ENCODE measurements at regions not wholly inside any gene's neighbourhood (a gene's known extent, or its start where the extent isn't known, plus 50 kb on each side); places are given as distances from the start of the nearest gene placed in this dataset.
"Not testable (repeated sequence)": the region's sequence is repeated elsewhere in the genome, so short reads cannot be mapped to it uniquely, and the experiment has no call there.

- Histone ChIP-seq H3K4me3 (no peak overlapping the region), H3K27ac (no peak overlapping the region), H3K9me3 (no peaks in the 10 kb centered on the region), H3K36me3 (ENCODE audit: low read depth, missing control alignments) (no peaks in the 10 kb centered on the region), H3K27me3 (no peaks in the 10 kb centered on the region), H3K4me1 (peaks cover 6% of the 10 kb centered on the region)
- no peak for TF ChIP-seq CTCF (IDR thresholded peaks at IDR 0.05)
- TF ChIP-seq POLR2A (IDR thresholded peaks at IDR 0.05): no peak
- WGBS, 2 donors: 50 to 55% methylated on average over 5 of the region's 5 CpGs
- intact Hi-C loops (cut with DNase I; ENCODE audit: low total_unique reads): no loop called here
- DNase-seq: no peak
These were observed 222.0 kb downstream of the PYDC2 start for GRCh38 chr3:191682961-191683360.

GRCh38 chr3:191686626-191687025 lies 225.7 kb downstream of the PYDC2 start:
- intact Hi-C loops (cut with DNase I; ENCODE audit: low total_unique reads): no loop called here

GRCh38 chr3:191688756-191689433 lies 227.9 kb downstream of the PYDC2 start:
- H3K27ac ChIP-seq: no peak overlapping the region
- TF ChIP-seq POLR2A (IDR thresholded peaks at IDR 0.05) (no peak), CTCF (IDR thresholded peaks at IDR 0.05) (no peak)
- H3K27me3 ChIP-seq: no peaks in the 10 kb centered on the region
- WGBS, 2 donors: 70 to 82% methylated on average over 6 of the region's 6 CpGs
- DNase-seq: no peak
- no peak overlapping the region for H3K4me3 ChIP-seq
- no peaks in the 10 kb centered on the region for H3K9me3 ChIP-seq
- peaks cover 6% of the 10 kb centered on the region for H3K4me1 ChIP-seq
- no peaks in the 10 kb centered on the region for H3K36me3 ChIP-seq (ENCODE audit: low read depth, missing control alignments)
- intact Hi-C loops (cut with DNase I; ENCODE audit: low total_unique reads): no loop called here

More at GRCh38 chr3:191686626-191687025, 225.7 kb downstream of the PYDC2 start:
- no peaks in the 10 kb centered on the region for H3K9me3 ChIP-seq
- no peak overlapping the region for H3K4me3 ChIP-seq
- H3K4me1 ChIP-seq: peaks cover 6% of the 10 kb centered on the region
- no peak for TF ChIP-seq POLR2A (IDR thresholded peaks at IDR 0.05)
- TF ChIP-seq CTCF (IDR thresholded peaks at IDR 0.05): no peak
- H3K27me3 ChIP-seq: no peaks in the 10 kb centered on the region
- DNase-seq: no peak
- H3K36me3 ChIP-seq (ENCODE audit: low read depth, missing control alignments): no peaks in the 10 kb centered on the region
- H3K27ac ChIP-seq: no peak overlapping the region

GRCh38 chr3:191691184-191691583 lies 230.2 kb downstream of the PYDC2 start:
- not testable (repeated sequence) for H3K27ac ChIP-seq

GRCh38 chr3:191695131-191695814 lies 234.3 kb downstream of the PYDC2 start:
- H3K4me3 ChIP-seq: no peak overlapping the region

More at GRCh38 chr3:191691184-191691583, 230.2 kb downstream of the PYDC2 start:
- DNase-seq; H3K36me3 ChIP-seq (ENCODE audit: low read depth, missing control alignments); H3K4me3 ChIP-seq; intact Hi-C loops (cut with DNase I; ENCODE audit: low total_unique reads); H3K9me3 ChIP-seq; H3K4me1 ChIP-seq; H3K27me3 ChIP-seq: not testable (repeated sequence)
- 64 to 71% methylated on average over 3 of the region's 3 CpGs for WGBS, 2 donors

More at GRCh38 chr3:191695131-191695814, 234.3 kb downstream of the PYDC2 start:
- no peaks in the 10 kb centered on the region for H3K9me3 ChIP-seq
- H3K27ac ChIP-seq: no peak overlapping the region
- TF ChIP-seq POLR2A (IDR thresholded peaks at IDR 0.05) (no peak), CTCF (IDR thresholded peaks at IDR 0.05) (no peak)
- intact Hi-C loops (cut with DNase I; ENCODE audit: low total_unique reads): no loop called here
- no peaks in the 10 kb centered on the region for H3K4me1 ChIP-seq
- H3K36me3 ChIP-seq (ENCODE audit: low read depth, missing control alignments): no peaks in the 10 kb centered on the region
- 69 to 79% methylated on average over 7 of the region's 7 CpGs for WGBS, 2 donors
- DNase-seq: no peak
- no peaks in the 10 kb centered on the region for H3K27me3 ChIP-seq
